ENCODE measurements at regions not wholly inside any gene's neighbourhood (a gene's known extent, or its start where the extent isn't known, plus 50 kb on each side); places are given as distances from the start of the nearest gene placed in this dataset.
"Not testable (repeated sequence)": the region's sequence is repeated elsewhere in the genome, so short reads cannot be mapped to it uniquely, and the experiment has no call there.

DNA sequence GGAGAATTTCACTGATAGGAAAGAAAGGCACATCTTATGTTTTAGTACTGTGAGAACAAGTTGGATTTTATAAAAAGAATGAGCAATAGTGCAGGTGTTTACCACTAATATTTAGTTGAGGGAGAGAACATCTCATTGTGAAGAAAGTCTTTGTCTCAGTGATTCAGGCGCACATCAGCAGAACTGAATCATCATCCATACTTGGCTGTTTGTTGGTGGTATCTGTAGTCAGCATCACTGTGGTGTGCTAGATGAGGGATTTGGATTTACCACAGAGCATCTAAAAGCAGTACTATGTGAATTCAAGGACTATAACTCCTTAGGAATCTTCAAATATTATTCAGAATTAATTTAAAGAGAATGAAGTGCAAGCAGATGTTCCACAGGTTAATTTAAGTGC lies 1380.5 kb upstream of the ATXN8OS start:
- no peaks in the 10 kb centered on the region for H3K9me3 ChIP-seq (ENCODE audit: control insufficient read depth, insufficient read depth, low read length)
- no peak overlapping the region for H3K27ac ChIP-seq (ENCODE audit: low read depth, low read length)
- peaks cover 5% of the 10 kb centered on the region for H3K4me1 ChIP-seq (ENCODE audit: control insufficient read depth, insufficient read depth, low read length)
- no peak overlapping the region for H3K4me3 ChIP-seq (ENCODE audit: low read depth, low read length)
- H3K27me3 ChIP-seq (ENCODE audit: control insufficient read depth, insufficient read depth, low read length): no peaks in the 10 kb centered on the region
- no peak overlapping the region for H3K9ac ChIP-seq (ENCODE audit: low read depth, low read length)
- H3K36me3 ChIP-seq (ENCODE audit: control insufficient read depth, insufficient read depth, low read length): no peaks in the 10 kb centered on the region

GRCh38 chr13:68719815-68720214 lies 1387.8 kb upstream of the ATXN8OS start:
- H3K27ac ChIP-seq (ENCODE audit: low read depth, low read length): no peak overlapping the region
- H3K9ac ChIP-seq (ENCODE audit: low read depth, low read length): no peak overlapping the region
- H3K9me3 ChIP-seq (ENCODE audit: control insufficient read depth, insufficient read depth, low read length): no peaks in the 10 kb centered on the region
- no peaks in the 10 kb centered on the region for H3K36me3 ChIP-seq (ENCODE audit: control insufficient read depth, insufficient read depth, low read length)
- H3K27me3 ChIP-seq (ENCODE audit: control insufficient read depth, insufficient read depth, low read length): no peaks in the 10 kb centered on the region
- H3K4me3 ChIP-seq (ENCODE audit: low read depth, low read length): no peak overlapping the region
- H3K4me1 ChIP-seq (ENCODE audit: control insufficient read depth, insufficient read depth, low read length): peaks cover 22% of the 10 kb centered on the region

DNA sequence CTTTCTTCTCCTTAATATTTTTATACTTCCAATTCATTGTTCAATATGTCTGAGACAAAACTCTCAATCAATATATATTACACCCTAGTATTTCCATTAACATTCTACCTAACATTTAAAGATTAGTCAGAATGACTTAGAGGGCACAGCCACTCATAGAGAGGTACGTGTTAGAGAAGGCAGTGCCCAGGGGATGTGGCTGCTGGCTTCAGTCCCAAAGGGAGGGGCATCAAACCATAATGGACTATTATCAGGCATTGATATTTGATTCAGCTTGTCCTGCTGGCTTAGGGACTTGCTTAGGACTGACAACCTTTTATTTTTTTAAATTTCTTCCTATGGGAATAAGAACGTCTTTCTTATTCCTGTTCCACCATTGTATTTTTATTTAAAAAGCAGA lies 1392.0 kb upstream of the ATXN8OS start:
- H3K9me3 ChIP-seq (ENCODE audit: control insufficient read depth, insufficient read depth, low read length): no peaks in the 10 kb centered on the region
- no peak overlapping the region for H3K4me3 ChIP-seq (ENCODE audit: low read depth, low read length)
- H3K9ac ChIP-seq (ENCODE audit: low read depth, low read length): no peak overlapping the region
- peak overlapping the region; percentile 93 for H3K27ac ChIP-seq (ENCODE audit: low read depth, low read length)
- H3K27me3 ChIP-seq (ENCODE audit: control insufficient read depth, insufficient read depth, low read length): no peaks in the 10 kb centered on the region
- H3K36me3 ChIP-seq (ENCODE audit: control insufficient read depth, insufficient read depth, low read length): no peaks in the 10 kb centered on the region
- peaks cover 48% of the 10 kb centered on the region for H3K4me1 ChIP-seq (ENCODE audit: control insufficient read depth, insufficient read depth, low read length)

DNA sequence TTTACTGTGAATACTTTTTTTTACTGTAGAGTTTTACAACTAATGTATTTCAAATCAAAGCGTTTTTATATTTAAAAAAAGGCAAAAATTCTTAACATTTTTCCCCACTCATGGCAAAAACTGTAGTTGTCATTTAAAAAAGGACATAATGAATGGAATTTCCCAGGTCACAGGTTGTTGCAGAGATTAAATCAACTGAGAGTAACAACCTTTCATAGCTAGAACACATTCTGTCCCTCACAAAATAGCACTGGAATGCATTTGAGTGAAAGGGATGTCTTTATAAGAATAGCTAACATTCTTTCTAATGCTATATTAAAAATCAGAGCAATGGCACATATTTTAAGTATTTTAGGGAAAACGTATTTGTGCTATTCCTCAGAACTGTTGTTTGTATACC lies 1393.3 kb upstream of the ATXN8OS start:
- H3K4me1 ChIP-seq (ENCODE audit: control insufficient read depth, insufficient read depth, low read length): peaks cover 48% of the 10 kb centered on the region
- H3K9ac ChIP-seq (ENCODE audit: low read depth, low read length): no peak overlapping the region
- H3K27me3 ChIP-seq (ENCODE audit: control insufficient read depth, insufficient read depth, low read length): no peaks in the 10 kb centered on the region
- no peaks in the 10 kb centered on the region for H3K9me3 ChIP-seq (ENCODE audit: control insufficient read depth, insufficient read depth, low read length)
- H3K36me3 ChIP-seq (ENCODE audit: control insufficient read depth, insufficient read depth, low read length): no peaks in the 10 kb centered on the region
- H3K27ac ChIP-seq (ENCODE audit: low read depth, low read length): peak overlapping the region; percentile 93
- peak overlapping the region; percentile 43; the same call in 1 of the 2 replicates for H3K4me3 ChIP-seq (ENCODE audit: low read depth, low read length)

GRCh38 chr13:68713394-68713793 lies 1394.2 kb upstream of the ATXN8OS start:
- H3K27me3 ChIP-seq (ENCODE audit: control insufficient read depth, insufficient read depth, low read length): no peaks in the 10 kb centered on the region
- H3K9me3 ChIP-seq (ENCODE audit: control insufficient read depth, insufficient read depth, low read length): no peaks in the 10 kb centered on the region; the same call in 1 of the 2 replicates
- H3K9ac ChIP-seq (ENCODE audit: low read depth, low read length): no peak overlapping the region
- H3K4me3 ChIP-seq (ENCODE audit: low read depth, low read length): peak overlapping the region; percentile 43
- no peaks in the 10 kb centered on the region for H3K36me3 ChIP-seq (ENCODE audit: control insufficient read depth, insufficient read depth, low read length)
- H3K4me1 ChIP-seq (ENCODE audit: control insufficient read depth, insufficient read depth, low read length): peaks cover 48% of the 10 kb centered on the region
- H3K27ac ChIP-seq (ENCODE audit: low read depth, low read length): peak overlapping the region; percentile 93

DNA sequence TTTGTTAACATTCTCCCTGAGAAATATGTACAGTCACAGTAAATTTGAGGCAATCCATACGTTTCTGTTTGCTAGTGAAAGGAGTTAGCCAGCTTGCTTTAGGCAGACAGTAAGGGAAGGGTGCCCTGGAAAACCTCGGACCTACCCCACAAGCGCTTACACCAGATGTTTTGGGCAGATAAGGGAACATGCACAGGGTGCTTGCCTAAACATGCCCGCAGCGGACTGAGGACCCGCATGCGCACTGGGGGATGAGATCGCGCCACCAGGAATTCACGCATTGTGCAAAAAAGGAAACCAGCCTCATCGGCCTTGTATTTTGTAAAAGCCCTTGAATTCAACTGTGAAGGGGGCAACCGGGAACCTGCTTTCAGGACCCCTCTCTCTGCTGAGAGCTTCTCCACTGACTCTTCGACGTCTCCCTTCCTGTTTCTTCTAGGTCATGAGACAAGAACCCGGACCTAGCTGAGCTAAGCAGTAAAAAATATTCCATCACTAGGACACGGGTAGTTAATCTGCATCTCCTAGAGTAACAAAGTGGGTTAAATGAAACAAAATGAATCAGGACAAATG lies 1399.2 kb upstream of the ATXN8OS start:
- no peaks in the 10 kb centered on the region for H3K36me3 ChIP-seq (ENCODE audit: control insufficient read depth, insufficient read depth, low read length)
- no peak overlapping the region for H3K27ac ChIP-seq (ENCODE audit: low read depth, low read length)
- no peaks in the 10 kb centered on the region; the same call in 1 of the 2 replicates for H3K9me3 ChIP-seq (ENCODE audit: control insufficient read depth, insufficient read depth, low read length)

DNA sequence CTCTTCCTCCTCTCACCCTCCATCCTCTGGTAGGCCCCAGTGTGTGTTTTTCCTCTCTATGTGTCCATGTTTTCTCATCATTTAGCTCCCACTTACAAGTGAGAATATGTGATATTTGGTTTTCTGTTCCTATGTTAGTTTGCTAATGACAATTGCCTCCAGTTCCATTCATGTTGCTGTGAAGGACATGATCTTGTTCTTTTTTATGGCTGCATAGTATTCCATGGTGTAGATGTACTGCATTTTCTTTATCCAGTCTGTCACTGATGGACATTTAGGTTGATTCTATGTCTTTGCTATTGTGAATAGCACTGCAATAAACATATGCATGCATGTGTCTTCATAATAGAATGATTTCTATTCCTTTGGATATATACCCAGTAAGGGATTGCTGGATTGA lies 1401.6 kb upstream of the ATXN8OS start:
- not testable (repeated sequence) for H3K9ac ChIP-seq (ENCODE audit: low read depth, low read length); H3K36me3 ChIP-seq (ENCODE audit: control insufficient read depth, insufficient read depth, low read length); H3K27me3 ChIP-seq (ENCODE audit: control insufficient read depth, insufficient read depth, low read length); H3K9me3 ChIP-seq (ENCODE audit: control insufficient read depth, insufficient read depth, low read length); H3K4me3 ChIP-seq (ENCODE audit: low read depth, low read length); H3K4me1 ChIP-seq (ENCODE audit: control insufficient read depth, insufficient read depth, low read length); H3K27ac ChIP-seq (ENCODE audit: low read depth, low read length)

More for the DNA sequence above, 1399.2 kb upstream of the ATXN8OS start:
- no peak overlapping the region for H3K9ac ChIP-seq (ENCODE audit: low read depth, low read length)
- H3K4me3 ChIP-seq (ENCODE audit: low read depth, low read length): no peak overlapping the region
- H3K27me3 ChIP-seq (ENCODE audit: control insufficient read depth, insufficient read depth, low read length): no peaks in the 10 kb centered on the region
- H3K4me1 ChIP-seq (ENCODE audit: control insufficient read depth, insufficient read depth, low read length): peaks cover 18% of the 10 kb centered on the region

- H3K9me3 ChIP-seq (ENCODE audit: control insufficient read depth, insufficient read depth, low read length): no peaks in the 10 kb centered on the region
- H3K9ac ChIP-seq (ENCODE audit: low read depth, low read length): no peak overlapping the region
- H3K4me1 ChIP-seq (ENCODE audit: control insufficient read depth, insufficient read depth, low read length): no peaks in the 10 kb centered on the region
- no peaks in the 10 kb centered on the region for H3K27me3 ChIP-seq (ENCODE audit: control insufficient read depth, insufficient read depth, low read length)
- H3K27ac ChIP-seq (ENCODE audit: low read depth, low read length): no peak overlapping the region
- no peaks in the 10 kb centered on the region for H3K36me3 ChIP-seq (ENCODE audit: control insufficient read depth, insufficient read depth, low read length)
- H3K4me3 ChIP-seq (ENCODE audit: low read depth, low read length): no peak overlapping the region
These were observed 1410.1 kb upstream of the ATXN8OS start for GRCh38 chr13:68697551-68697950.

- Histone ChIP-seq H3K4me1 (ENCODE audit: control insufficient read depth, insufficient read depth, low read length) (no peaks in the 10 kb centered on the region), H3K9ac (ENCODE audit: low read depth, low read length) (no peak overlapping the region), H3K36me3 (ENCODE audit: control insufficient read depth, insufficient read depth, low read length) (no peaks in the 10 kb centered on the region), H3K9me3 (ENCODE audit: control insufficient read depth, insufficient read depth, low read length) (no peaks in the 10 kb centered on the region), H3K27ac (ENCODE audit: low read depth, low read length) (no peak overlapping the region), H3K27me3 (ENCODE audit: control insufficient read depth, insufficient read depth, low read length) (no peaks in the 10 kb centered on the region), H3K4me3 (ENCODE audit: low read depth, low read length) (no peak overlapping the region)
These were observed 1410.7 kb upstream of the ATXN8OS start for GRCh38 chr13:68696907-68697306.

GRCh38 chr13:68692049-68692448 lies 1415.6 kb upstream of the ATXN8OS start:
- peaks cover 7% of the 10 kb centered on the region; the same call in 1 of the 2 replicates for H3K4me1 ChIP-seq (ENCODE audit: control insufficient read depth, insufficient read depth, low read length)
- H3K4me3 ChIP-seq (ENCODE audit: low read depth, low read length): no peak overlapping the region
- H3K27me3 ChIP-seq (ENCODE audit: control insufficient read depth, insufficient read depth, low read length): no peaks in the 10 kb centered on the region
- no peaks in the 10 kb centered on the region for H3K9me3 ChIP-seq (ENCODE audit: control insufficient read depth, insufficient read depth, low read length)
- no peak overlapping the region for H3K27ac ChIP-seq (ENCODE audit: low read depth, low read length)
- no peaks in the 10 kb centered on the region for H3K36me3 ChIP-seq (ENCODE audit: control insufficient read depth, insufficient read depth, low read length)
- no peak overlapping the region for H3K9ac ChIP-seq (ENCODE audit: low read depth, low read length)

GRCh38 chr13:68690567-68690966 lies 1417.1 kb upstream of the ATXN8OS start:
- Histone ChIP-seq H3K27ac (ENCODE audit: low read depth, low read length) (no peak overlapping the region), H3K27me3 (ENCODE audit: control insufficient read depth, insufficient read depth, low read length) (no peaks in the 10 kb centered on the region), H3K4me1 (ENCODE audit: control insufficient read depth, insufficient read depth, low read length) (peaks cover 10% of the 10 kb centered on the region; the same call in 1 of the 2 replicates), H3K9ac (ENCODE audit: low read depth, low read length) (no peak overlapping the region), H3K4me3 (ENCODE audit: low read depth, low read length) (no peak overlapping the region), H3K36me3 (ENCODE audit: control insufficient read depth, insufficient read depth, low read length) (no peaks in the 10 kb centered on the region), H3K9me3 (ENCODE audit: control insufficient read depth, insufficient read depth, low read length) (no peaks in the 10 kb centered on the region)

All from HUES48 (cell line).